Vagina (tissue), 2 donors: ENCODE measurements at regions not wholly inside any gene's neighbourhood (a gene's known extent, or its start where the extent isn't known, plus 50 kb on each side); places are given as distances from the start of the nearest gene placed in this dataset.

ENCODE experiments used
- POLR2A ChIP-seq, 2 donors: fragments of 450-650 bp; IDR thresholded peaks; one replicate each; pipeline ENCODE4 v1.6.1; 2017; ENCODE audit warnings: antibody characterized with exemption in 2 of 2, mild to moderate bottlenecking in 2 of 2, moderate library complexity in 2 of 2
- POLR2AphosphoS5 ChIP-seq, 2 donors: sonication (generic); formaldehyde crosslinking; IDR thresholded peaks; one replicate each; pipeline ENCODE4 v1.9.0; 2017; ENCODE audit warnings: antibody characterized with exemption in 2 of 2, mild to moderate bottlenecking in 2 of 2, low read depth in 1 of 2; ENCODE audit not compliant: insufficient read depth in 1 of 2
- TF ChIP-seq, protein P1 (sequence below), 3 experiments: fragments of 450-650 bp in 2 of 3; fragments of 200-600 bp in 1 of 3; sonication (generic) in 1 of 3; IDR thresholded peaks; one replicate each; pipeline ENCODE4 v1.5.1; 2017 to 2019; ENCODE audit warnings: antibody characterized with exemption in 3 of 3, mild to moderate bottlenecking in 2 of 3, moderate library complexity in 2 of 3

DNA sequence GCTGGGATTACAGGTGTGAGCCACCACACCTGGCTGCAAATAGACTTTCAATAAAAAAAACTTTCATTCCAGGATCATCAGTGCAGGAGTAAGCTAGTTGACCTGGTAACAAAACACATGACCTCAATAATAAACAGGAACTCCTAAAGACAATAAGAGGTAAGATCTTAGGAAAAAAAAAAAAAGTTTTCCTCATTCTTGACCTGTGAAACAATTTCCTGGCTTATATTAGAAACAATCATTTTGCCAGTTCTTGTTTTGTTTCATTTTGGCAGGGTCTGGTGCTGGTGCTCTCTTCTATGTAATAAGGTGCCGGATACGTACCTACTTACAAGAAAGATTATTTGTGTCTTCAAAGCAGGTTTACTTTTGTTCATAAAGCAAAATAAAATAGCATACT is 90.6 kb upstream of the AMN1 start:
- TF ChIP-seq, protein P1, sequence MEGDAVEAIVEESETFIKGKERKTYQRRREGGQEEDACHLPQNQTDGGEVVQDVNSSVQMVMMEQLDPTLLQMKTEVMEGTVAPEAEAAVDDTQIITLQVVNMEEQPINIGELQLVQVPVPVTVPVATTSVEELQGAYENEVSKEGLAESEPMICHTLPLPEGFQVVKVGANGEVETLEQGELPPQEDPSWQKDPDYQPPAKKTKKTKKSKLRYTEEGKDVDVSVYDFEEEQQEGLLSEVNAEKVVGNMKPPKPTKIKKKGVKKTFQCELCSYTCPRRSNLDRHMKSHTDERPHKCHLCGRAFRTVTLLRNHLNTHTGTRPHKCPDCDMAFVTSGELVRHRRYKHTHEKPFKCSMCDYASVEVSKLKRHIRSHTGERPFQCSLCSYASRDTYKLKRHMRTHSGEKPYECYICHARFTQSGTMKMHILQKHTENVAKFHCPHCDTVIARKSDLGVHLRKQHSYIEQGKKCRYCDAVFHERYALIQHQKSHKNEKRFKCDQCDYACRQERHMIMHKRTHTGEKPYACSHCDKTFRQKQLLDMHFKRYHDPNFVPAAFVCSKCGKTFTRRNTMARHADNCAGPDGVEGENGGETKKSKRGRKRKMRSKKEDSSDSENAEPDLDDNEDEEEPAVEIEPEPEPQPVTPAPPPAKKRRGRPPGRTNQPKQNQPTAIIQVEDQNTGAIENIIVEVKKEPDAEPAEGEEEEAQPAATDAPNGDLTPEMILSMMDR (IDR thresholded peaks at IDR 0.05), result no peak
- TF ChIP-seq POLR2AphosphoS5 (IDR thresholded peaks at IDR 0.05; ENCODE audit: insufficient read depth in 1 of 2, low read depth in 1 of 2) (no peak), POLR2A (IDR thresholded peaks at IDR 0.05) (no peak)
